HEK293 (cell line): ENCODE measurements at regions not wholly inside any gene's neighbourhood (a gene's known extent, or its start where the extent isn't known, plus 50 kb on each side); places are given as distances from the start of the nearest gene placed in this dataset.

Source experiments
- CTCF ChIA-PET: fragments of 350-600 bp; formaldehyde crosslinking; extraction: SDS; loops from one replicate; lab custom pipeline; 2021; ENCODE audit warnings: antibody characterized with exemption; lab: Yijun Ruan, JAX
- POLR2A ChIA-PET: fragments of 300-600 bp; formaldehyde crosslinking; extraction: SDS; loops from one replicate; lab custom pipeline; 2020; ENCODE audit warnings: antibody characterized with exemption, inconsistent platforms; lab: Yijun Ruan, JAX
- H3K27ac ChIP-seq: fragments of 200-500 bp; sonication (Bioruptor generic); 2 replicates; pipeline ENCODE4 v1.5.1; 2014; ENCODE audit warnings: low read depth, low read length, control low read depth, inconsistent platforms; ENCODE audit errors: extremely low read depth
- H3K36me3 ChIP-seq, 2 experiments: fragments of 200-500 bp in 1 of 2; sonication (Bioruptor generic) in 1 of 2; 1 replicate in 1 of 2; 2 replicates in 1 of 2; pipeline ENCODE4 v1.5.1; 2014 to 2017; ENCODE audit warnings: inconsistent platforms in 2 of 2, low read length in 2 of 2; ENCODE audit not compliant: control insufficient read depth in 2 of 2, insufficient read depth in 1 of 2
- H3K4me1 ChIP-seq: fragments of 200-500 bp; sonication (Bioruptor generic); 2 replicates; pipeline ENCODE4 v1.5.1; 2014; ENCODE audit warnings: mild to moderate bottlenecking, low read length, inconsistent platforms; ENCODE audit not compliant: control insufficient read depth, insufficient read depth
- H3K4me3 ChIP-seq: 2 replicates; pipeline ENCODE4 v1.5.1; 2011; ENCODE audit warnings: low read depth, mild to moderate bottlenecking, control low read depth, low read length, moderate library complexity
- H3K9me3 ChIP-seq: fragments of 200-500 bp; sonication (Bioruptor generic); 2 replicates; pipeline ENCODE4 v1.5.1; 2014; ENCODE audit warnings: low read depth, low read length, inconsistent platforms; ENCODE audit not compliant: control insufficient read depth, insufficient read depth
- BCL11B ChIP-seq: fragments of 450-650 bp; formaldehyde crosslinking; IDR thresholded peaks from 2 replicates; pipeline ENCODE4 v1.5.1; 2016; ENCODE audit warnings: low read depth, missing biosample characterization, missing genetic modification characterization
- EGR2 ChIP-seq: fragments of 450-650 bp; formaldehyde crosslinking; IDR thresholded peaks from 2 replicates; pipeline ENCODE4 v1.5.1; 2016; ENCODE audit warnings: low read depth, missing biosample characterization, missing genetic modification characterization
- GLIS1 ChIP-seq: fragments of 450-650 bp; formaldehyde crosslinking; IDR thresholded peaks from 2 replicates; pipeline ENCODE4 v1.5.1; 2016; ENCODE audit warnings: missing biosample characterization, missing genetic modification characterization
- GLIS2 ChIP-seq: fragments of 450-650 bp; formaldehyde crosslinking; IDR thresholded peaks from 2 replicates; pipeline ENCODE4 v1.5.1; 2016; ENCODE audit warnings: missing biosample characterization, missing genetic modification characterization
- RBAK ChIP-seq: fragments of 450-650 bp; formaldehyde crosslinking; IDR thresholded peaks from 2 replicates; pipeline ENCODE4 v1.5.1; 2016; ENCODE audit warnings: missing biosample characterization, missing genetic modification characterization
- WT1 ChIP-seq: fragments of 450-650 bp; formaldehyde crosslinking; IDR thresholded peaks from 2 replicates; pipeline ENCODE4 v1.5.1; 2016; ENCODE audit warnings: missing biosample characterization, missing genetic modification characterization
- ZFHX2 ChIP-seq: fragments of 450-650 bp; formaldehyde crosslinking; conservative IDR thresholded peaks from 2 replicates; pipeline ENCODE4 v1.5.1; 2016; ENCODE audit warnings: missing biosample characterization, missing genetic modification characterization
- ZFP69B ChIP-seq: fragments of 450-650 bp; formaldehyde crosslinking; IDR thresholded peaks from 2 replicates; pipeline ENCODE4 v1.5.1; 2016; ENCODE audit warnings: missing biosample characterization, missing genetic modification characterization
- ZIC2 ChIP-seq: fragments of 450-650 bp; formaldehyde crosslinking; IDR thresholded peaks from 2 replicates; pipeline ENCODE4 v1.5.1; 2016; ENCODE audit warnings: missing biosample characterization, missing genetic modification characterization
- ZNF140 ChIP-seq: fragments of 450-650 bp; formaldehyde crosslinking; IDR thresholded peaks from 2 replicates; pipeline ENCODE4 v1.5.1; 2016; ENCODE audit warnings: missing biosample characterization, missing genetic modification characterization
- ZNF169 ChIP-seq: fragments of 450-650 bp; formaldehyde crosslinking; IDR thresholded peaks from 2 replicates; pipeline ENCODE4 v1.5.1; 2016; ENCODE audit warnings: missing biosample characterization, missing genetic modification characterization
- ZNF175 ChIP-seq: fragments of 450-650 bp; formaldehyde crosslinking; IDR thresholded peaks from 2 replicates; pipeline ENCODE4 v1.5.1; 2016; ENCODE audit warnings: missing biosample characterization, missing genetic modification characterization
- ZNF391 ChIP-seq: fragments of 450-650 bp; formaldehyde crosslinking; IDR thresholded peaks from 2 replicates; pipeline ENCODE4 v1.5.1; 2016; ENCODE audit warnings: low read depth, missing biosample characterization, missing genetic modification characterization, borderline replicate concordance
- ZNF404 ChIP-seq: fragments of 450-650 bp; formaldehyde crosslinking; IDR thresholded peaks from 2 replicates; pipeline ENCODE4 v1.5.1; 2017; ENCODE audit warnings: missing biosample characterization, missing genetic modification characterization
- ZNF416 ChIP-seq: fragments of 450-650 bp; formaldehyde crosslinking; IDR thresholded peaks from 2 replicates; pipeline ENCODE4 v1.5.1; 2016; ENCODE audit warnings: missing biosample characterization, missing genetic modification characterization
- ZNF423 ChIP-seq: fragments of 450-650 bp; formaldehyde crosslinking; IDR thresholded peaks from 2 replicates; pipeline ENCODE4 v1.5.1; 2016; ENCODE audit warnings: missing biosample characterization, missing genetic modification characterization
- ZNF530 ChIP-seq: fragments of 450-650 bp; formaldehyde crosslinking; IDR thresholded peaks from 2 replicates; pipeline ENCODE4 v1.5.1; 2016; ENCODE audit warnings: low read depth, missing biosample characterization, missing genetic modification characterization
- ZNF561 ChIP-seq: fragments of 450-650 bp; IDR thresholded peaks from 2 replicates; pipeline ENCODE4 v1.5.1; 2018; ENCODE audit warnings: missing biosample characterization, missing genetic modification characterization, borderline replicate concordance
- ZNF629 ChIP-seq: fragments of 450-650 bp; formaldehyde crosslinking; IDR thresholded peaks from 2 replicates; pipeline ENCODE4 v1.5.1; 2017; ENCODE audit warnings: missing biosample characterization, missing genetic modification characterization
- ZNF658 ChIP-seq: fragments of 450-650 bp; formaldehyde crosslinking; IDR thresholded peaks from 2 replicates; pipeline ENCODE4; 2016; ENCODE audit warnings: missing biosample characterization, missing genetic modification characterization
- ZNF660 ChIP-seq: fragments of 450-650 bp; IDR thresholded peaks from 2 replicates; pipeline ENCODE4 v1.5.1; 2018; ENCODE audit warnings: missing biosample characterization, mild to moderate bottlenecking, missing genetic modification characterization
- ZNF707 ChIP-seq: fragments of 450-650 bp; formaldehyde crosslinking; IDR thresholded peaks from 2 replicates; pipeline ENCODE4 v1.5.1; 2016; ENCODE audit warnings: missing biosample characterization, missing genetic modification characterization
- ZNF792 ChIP-seq: fragments of 450-650 bp; formaldehyde crosslinking; IDR thresholded peaks from 2 replicates; pipeline ENCODE4 v1.5.1; 2016; ENCODE audit warnings: missing biosample characterization, missing genetic modification characterization
- TF ChIP-seq, protein P1 (sequence below): fragments of 450-650 bp; formaldehyde crosslinking; IDR thresholded peaks from 2 replicates; pipeline ENCODE4; 2016; ENCODE audit warnings: missing biosample characterization, missing genetic modification characterization
- TF ChIP-seq, protein P2 (sequence below): sonication (generic); formaldehyde crosslinking; IDR thresholded peaks from 2 replicates; pipeline ENCODE4 v1.8.1; 2022; ENCODE audit warnings: mild to moderate bottlenecking, moderate library complexity, missing genetic modification reagents
- TF ChIP-seq, protein P3 (sequence below): fragments of 450-650 bp; formaldehyde crosslinking; IDR thresholded peaks from 2 replicates; pipeline ENCODE4 v1.5.1; 2017; ENCODE audit warnings: missing biosample characterization, mild to moderate bottlenecking, missing genetic modification characterization, moderate library complexity
- TF ChIP-seq, protein P4 (sequence below): IDR thresholded peaks from 2 replicates; pipeline ENCODE4 v1.6.1; 2011; ENCODE audit warnings: mild to moderate bottlenecking, low read depth, low read length, borderline replicate concordance

DNA sequence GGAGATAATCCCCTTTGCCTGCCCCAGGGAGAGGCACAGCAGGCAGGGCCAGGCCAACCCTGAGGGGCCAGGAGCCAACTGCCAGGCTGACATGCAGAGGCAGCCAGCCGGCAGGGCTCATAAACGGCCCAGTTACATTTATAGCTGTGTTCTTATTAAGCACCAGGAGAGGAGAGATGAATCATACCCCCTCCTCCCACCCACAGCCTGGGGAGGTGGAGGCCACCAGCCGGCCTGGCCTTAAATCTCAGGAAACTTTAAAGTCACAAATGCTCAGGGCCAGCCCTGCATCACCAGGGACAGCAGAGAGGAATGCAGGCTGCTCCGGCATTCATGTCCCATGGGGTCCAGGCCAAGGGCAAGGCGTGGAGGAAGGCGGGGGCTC is 177.2 kb downstream of the TMEM132E start:
- H3K36me3 ChIP-seq, result no peaks in the 10 kb centered on the region
- no peak overlapping the region for H3K4me3 ChIP-seq
- no peak overlapping the region for H3K27ac ChIP-seq
- CTCF ChIA-PET, result interaction anchor here (0.8 kb wide), 1 partner anchor 333 kb away, joined by 6 read pairs; no protein-coding TSS in a partner anchor
- H3K4me1 ChIP-seq, result no peaks in the 10 kb centered on the region
- no peak for TF ChIP-seq ZFP69B (tag by site-specific recombination)
- peak; percentile 64 for TF ChIP-seq ZNF423
- TF ChIP-seq GLIS1 (tag by site-specific recombination), result peak; percentile 84
- peak; percentile 99 for TF ChIP-seq ZIC2 (tag by site-specific recombination)
- TF ChIP-seq ZNF391 (tag by site-specific recombination), result no peak
- TF ChIP-seq ZNF658 (tag by site-specific recombination), result no peak
- no peak for TF ChIP-seq ZNF169 (tag by site-specific recombination)
- TF ChIP-seq GLIS2 (tag by site-specific recombination), result peak; percentile 36; the same call in 1 of the 2 replicates
- TF ChIP-seq EGR2 (tag by site-specific recombination), result 0 out of 2 replicates have a peak, but pooled peaks have one; percentile 42
- TF ChIP-seq ZNF140 (tag by site-specific recombination), result no peak
- peak; percentile 39 for TF ChIP-seq ZFHX2 (tag by site-specific recombination)
- no peaks in the 10 kb centered on the region for H3K9me3 ChIP-seq
- POLR2A ChIA-PET, result no interaction called here

DNA sequence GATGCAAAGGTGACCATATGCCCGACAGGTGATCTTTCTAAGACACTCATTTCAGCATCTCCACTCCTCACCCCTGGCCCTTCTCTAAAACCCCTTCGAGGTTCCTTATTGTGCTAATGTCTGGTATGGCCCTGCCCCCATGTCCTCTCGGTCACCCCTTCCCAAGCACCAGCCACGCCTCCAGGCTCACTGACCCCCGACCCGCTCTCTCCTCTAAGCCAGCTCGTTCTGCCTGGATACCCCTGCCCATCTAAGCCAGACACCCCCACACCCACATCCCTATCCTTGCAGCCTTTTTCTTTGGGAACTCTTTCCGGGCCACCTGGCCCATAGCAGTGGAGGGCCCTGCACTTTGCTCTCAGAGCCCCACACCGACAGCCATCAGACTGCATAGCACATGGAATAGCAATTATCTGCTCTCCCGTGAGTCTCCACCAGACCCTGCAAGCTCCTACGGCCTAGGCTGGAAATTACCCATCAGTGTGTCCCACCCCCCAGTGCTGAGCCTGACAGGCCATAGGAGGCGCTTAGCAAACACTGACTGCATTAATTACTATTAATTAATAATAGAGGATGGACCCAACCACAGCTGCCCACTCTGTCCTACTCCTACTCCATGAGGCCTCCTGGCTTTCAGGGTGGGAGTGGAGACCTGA is 176.7 kb downstream of the TMEM132E start:
- Histone ChIP-seq H3K36me3 (no peaks in the 10 kb centered on the region), H3K27ac (no peak overlapping the region), H3K4me1 (no peaks in the 10 kb centered on the region), H3K9me3 (no peaks in the 10 kb centered on the region), H3K4me3 (no peak overlapping the region)
- POLR2A ChIA-PET, result no interaction called here
- CTCF ChIA-PET, result interaction anchor here (0.8 kb wide), 1 partner anchor 334 kb away, joined by 6 read pairs; no protein-coding TSS in a partner anchor
- TF ChIP-seq, protein P1, sequence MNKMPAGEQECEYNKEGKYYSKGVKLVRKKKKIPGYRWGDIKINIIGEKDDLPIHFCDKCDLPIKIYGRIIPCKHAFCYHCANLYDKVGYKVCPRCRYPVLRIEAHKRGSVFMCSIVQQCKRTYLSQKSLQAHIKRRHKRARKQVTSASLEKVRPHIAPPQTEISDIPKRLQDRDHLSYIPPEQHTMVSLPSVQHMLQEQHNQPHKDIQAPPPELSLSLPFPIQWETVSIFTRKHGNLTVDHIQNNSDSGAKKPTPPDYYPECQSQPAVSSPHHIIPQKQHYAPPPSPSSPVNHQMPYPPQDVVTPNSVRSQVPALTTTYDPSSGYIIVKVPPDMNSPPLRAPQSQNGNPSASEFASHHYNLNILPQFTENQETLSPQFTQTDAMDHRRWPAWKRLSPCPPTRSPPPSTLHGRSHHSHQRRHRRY (tag by site-specific recombination), result no peak
- no peak for TF ChIP-seq ZNF404
- TF ChIP-seq BCL11B (tag by site-specific recombination), result no peak
- no peak for TF ChIP-seq ZNF530 (tag by site-specific recombination)
- TF ChIP-seq RBAK (tag by site-specific recombination), result no peak
- TF ChIP-seq ZIC2 (tag by site-specific recombination), result no peak
- no peak for TF ChIP-seq ZNF792 (tag by site-specific recombination)
- TF ChIP-seq, protein P2, sequence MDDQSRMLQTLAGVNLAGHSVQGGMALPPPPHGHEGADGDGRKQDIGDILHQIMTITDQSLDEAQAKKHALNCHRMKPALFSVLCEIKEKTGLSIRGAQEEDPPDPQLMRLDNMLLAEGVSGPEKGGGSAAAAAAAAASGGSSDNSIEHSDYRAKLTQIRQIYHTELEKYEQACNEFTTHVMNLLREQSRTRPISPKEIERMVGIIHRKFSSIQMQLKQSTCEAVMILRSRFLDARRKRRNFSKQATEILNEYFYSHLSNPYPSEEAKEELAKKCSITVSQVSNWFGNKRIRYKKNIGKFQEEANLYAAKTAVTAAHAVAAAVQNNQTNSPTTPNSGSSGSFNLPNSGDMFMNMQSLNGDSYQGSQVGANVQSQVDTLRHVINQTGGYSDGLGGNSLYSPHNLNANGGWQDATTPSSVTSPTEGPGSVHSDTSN, result no peak

DNA sequence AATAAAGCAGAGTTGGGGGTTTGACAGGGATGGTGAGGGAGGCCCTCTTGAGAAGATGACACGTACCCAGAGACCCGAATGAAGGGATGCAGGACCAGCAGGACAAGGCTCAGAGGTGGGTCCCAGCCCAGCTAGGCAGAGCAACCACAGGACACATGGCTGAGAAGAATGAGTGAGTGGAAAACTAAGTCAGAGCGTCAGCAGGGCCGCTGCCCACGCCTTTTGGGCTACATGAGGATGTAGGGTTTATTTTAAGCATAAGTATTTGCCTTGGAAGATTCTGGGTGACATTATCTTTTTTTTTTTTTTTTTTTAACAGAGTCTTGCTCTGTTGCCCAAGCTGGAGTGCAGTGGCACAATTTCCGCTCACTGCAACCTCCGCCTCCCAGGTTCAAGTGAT is 176.0 kb downstream of the TMEM132E start:
- ChIA-PET POLR2A (no interaction called here), CTCF (no interaction called here)
- no peak overlapping the region for H3K4me3 ChIP-seq
- TF ChIP-seq ZNF175 (tag by site-specific recombination), result no peak
- no peak for TF ChIP-seq ZNF629 (tag by site-specific recombination)
- TF ChIP-seq ZNF423, result no peak
- TF ChIP-seq ZNF416 (tag by site-specific recombination), result no peak
- TF ChIP-seq, protein P3, sequence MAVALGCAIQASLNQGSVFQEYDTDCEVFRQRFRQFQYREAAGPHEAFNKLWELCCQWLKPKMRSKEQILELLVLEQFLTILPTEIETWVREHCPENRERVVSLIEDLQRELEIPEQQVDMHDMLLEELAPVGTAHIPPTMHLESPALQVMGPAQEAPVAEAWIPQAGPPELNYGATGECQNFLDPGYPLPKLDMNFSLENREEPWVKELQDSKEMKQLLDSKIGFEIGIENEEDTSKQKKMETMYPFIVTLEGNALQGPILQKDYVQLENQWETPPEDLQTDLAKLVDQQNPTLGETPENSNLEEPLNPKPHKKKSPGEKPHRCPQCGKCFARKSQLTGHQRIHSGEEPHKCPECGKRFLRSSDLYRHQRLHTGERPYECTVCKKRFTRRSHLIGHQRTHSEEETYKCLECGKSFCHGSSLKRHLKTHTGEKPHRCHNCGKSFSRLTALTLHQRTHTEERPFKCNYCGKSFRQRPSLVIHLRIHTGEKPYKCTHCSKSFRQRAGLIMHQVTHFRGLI, result no peak
- no peak for TF ChIP-seq WT1 (tag by site-specific recombination)
- no peak for TF ChIP-seq ZNF660 (tag by site-specific recombination)
- TF ChIP-seq, protein P2, result no peak
- no peak for TF ChIP-seq ZNF561
- TF ChIP-seq, protein P4, sequence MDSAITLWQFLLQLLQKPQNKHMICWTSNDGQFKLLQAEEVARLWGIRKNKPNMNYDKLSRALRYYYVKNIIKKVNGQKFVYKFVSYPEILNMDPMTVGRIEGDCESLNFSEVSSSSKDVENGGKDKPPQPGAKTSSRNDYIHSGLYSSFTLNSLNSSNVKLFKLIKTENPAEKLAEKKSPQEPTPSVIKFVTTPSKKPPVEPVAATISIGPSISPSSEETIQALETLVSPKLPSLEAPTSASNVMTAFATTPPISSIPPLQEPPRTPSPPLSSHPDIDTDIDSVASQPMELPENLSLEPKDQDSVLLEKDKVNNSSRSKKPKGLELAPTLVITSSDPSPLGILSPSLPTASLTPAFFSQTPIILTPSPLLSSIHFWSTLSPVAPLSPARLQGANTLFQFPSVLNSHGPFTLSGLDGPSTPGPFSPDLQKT, result no peak
- no peak for TF ChIP-seq ZNF707 (tag by site-specific recombination)

More for the DNA sequence above, 176.0 kb downstream of the TMEM132E start:
- Histone ChIP-seq H3K9me3 (no peaks in the 10 kb centered on the region), H3K27ac (no peak overlapping the region), H3K4me1 (no peaks in the 10 kb centered on the region), H3K36me3 (no peaks in the 10 kb centered on the region)
